HCT116 (cell line): ENCODE measurements at regions not wholly inside any gene's neighbourhood (a gene's known extent, or its start where the extent isn't known, plus 50 kb on each side); places are given as distances from the start of the nearest gene placed in this dataset.

Source experiments
- ATAC-seq: fragments of 200-7000 bp; cut with Tn5 transposase; 2 replicates; pipeline ENCODE4 v1.9.1; 2020; ENCODE audit warnings: mild to moderate bottlenecking, moderate library complexity
- BruUV-seq: library from RNA; stranded (reverse); fragments of 400-500 nt; replicated peaks from 2 replicates; lab custom pipeline; 2021; lab: Mats Ljungman, UMichigan
- CTCF ChIA-PET: fragments of 300-600 bp; sonication (Branson Sonifier 250); formaldehyde crosslinking; loops from one replicate; lab custom pipeline; 2021; ENCODE audit warnings: antibody characterized with exemption; lab: Charles Lee
- POLR2A ChIA-PET: fragments of 300-600, 350-600 bp; sonication (Branson Sonifier 250); formaldehyde crosslinking; loops from one replicate; lab custom pipeline; 2021; ENCODE audit warnings: antibody characterized with exemption; lab: Charles Lee
- RAD21 ChIA-PET, 2 experiments: fragments of 300-600 bp; sonication (Branson Sonifier 250); formaldehyde crosslinking; loops; one replicate each; lab custom pipeline; 2023; ENCODE audit warnings: low total read pairs in 2 of 2; ENCODE audit not compliant: uncharacterized antibody in 2 of 2, unreplicated experiment in 2 of 2, low non-redundant PET in 1 of 2; lab: Charles Lee
- DNase-seq: peaks from one replicate; pipeline ENCODE4 v3.0.0-alpha.2; 2010; ENCODE audit warnings: low read depth, low spot score
- H2AFZ ChIP-seq: fragments of 200-600 bp; shearing (Covaris generic), sonication (generic); 2 replicates; pipeline ENCODE4 v1.6.1; 2017; ENCODE audit warnings: low read depth, mixed run types, mixed read lengths, antibody characterized with exemption, low read length; ENCODE audit not compliant: poor library complexity, severe bottlenecking
- H3K27ac ChIP-seq: 2 replicates; pipeline ENCODE4 v1.5.1; 2012; ENCODE audit warnings: low read depth, low read length
- H3K27me3 ChIP-seq: fragments of 200-600 bp; sonication (generic); 2 replicates; pipeline ENCODE4 v1.6.1; 2016; ENCODE audit warnings: mixed run types, low read length, mixed read lengths; ENCODE audit not compliant: insufficient read depth
- H3K36me3 ChIP-seq, 2 experiments: fragments of 200-500 bp in 1 of 2; fragments of 200-600 bp in 1 of 2; sonication (Bioruptor generic) in 1 of 2; sonication (generic) in 1 of 2; 2 replicates each; pipeline versions ENCODE4 v1.5.1 to v1.6.1; 2014 to 2016; ENCODE audit warnings: low read length in 2 of 2, inconsistent platforms in 1 of 2, mixed read lengths in 1 of 2, mixed run types in 1 of 2; ENCODE audit not compliant: insufficient read depth in 2 of 2, control insufficient read depth in 1 of 2
- H3K4me1 ChIP-seq, 2 experiments: fragments of 200-600 bp in 1 of 2; sonication (generic) in 1 of 2; 2 replicates each; pipeline versions ENCODE4 v1.5.1 to v1.6.1; 2012 to 2017; ENCODE audit warnings: low read length in 2 of 2, inconsistent platforms in 1 of 2, mild to moderate bottlenecking in 1 of 2, mixed read lengths in 1 of 2, mixed run types in 1 of 2, moderate library complexity in 1 of 2; ENCODE audit not compliant: insufficient read depth in 2 of 2, control insufficient read depth in 1 of 2
- H3K4me2 ChIP-seq: fragments of 200-600 bp; sonication (generic); 2 replicates; pipeline ENCODE4 v1.6.1; 2017; ENCODE audit warnings: mixed run types, low read length, mixed read lengths
- H3K4me3 ChIP-seq, 2 experiments: fragments of 200-600 bp in 1 of 2; sonication (generic) in 1 of 2; replicated peaks in 1 of 2; 2 replicates each; pipeline ENCODE4 v1.5.1; 2011 to 2016; ENCODE audit warnings: low read length in 2 of 2, control low read depth in 1 of 2, low read depth in 1 of 2, mild to moderate bottlenecking in 1 of 2, mixed read lengths in 1 of 2, mixed run types in 1 of 2
- H3K79me2 ChIP-seq: fragments of 200-600 bp; sonication (generic); 2 replicates; pipeline ENCODE4 v1.6.1; 2017; ENCODE audit warnings: mild to moderate bottlenecking, mixed run types, low read length, moderate library complexity, mixed read lengths; ENCODE audit not compliant: insufficient read depth
- H3K9ac ChIP-seq: fragments of 200-600 bp; sonication (generic); 2 replicates; pipeline ENCODE4 v1.6.1; 2016; ENCODE audit warnings: low read length, mixed read lengths
- H3K9me2 ChIP-seq: fragments of 200-600 bp; sonication (generic), shearing (Covaris generic); 2 replicates; pipeline ENCODE4 v1.6.1; 2017; ENCODE audit warnings: mixed run types, mild to moderate bottlenecking, moderate library complexity; ENCODE audit not compliant: insufficient read depth
- H3K9me3 ChIP-seq, 2 experiments: fragments of 200-500 bp in 1 of 2; fragments of 200-600 bp in 1 of 2; sonication (Bioruptor generic) in 1 of 2; sonication (generic) in 1 of 2; 2 replicates each; pipeline ENCODE4 v1.6.1; 2014 to 2017; ENCODE audit warnings: low read length in 2 of 2, mixed read lengths in 2 of 2, inconsistent platforms in 1 of 2, low read depth in 1 of 2, mild to moderate bottlenecking in 1 of 2, mixed run types in 1 of 2, moderate library complexity in 1 of 2; ENCODE audit not compliant: control insufficient read depth in 1 of 2, insufficient read depth in 1 of 2
- H4K20me1 ChIP-seq: fragments of 200-600 bp; sonication (generic), shearing (Covaris generic); 2 replicates; pipeline ENCODE4 v1.6.1; 2017; ENCODE audit warnings: mixed run types, mild to moderate bottlenecking, moderate library complexity; ENCODE audit not compliant: insufficient read depth
- CBX3 ChIP-seq: IDR thresholded peaks from 2 replicates; pipeline ENCODE4 v1.6.1; 2012; ENCODE audit warnings: low read depth
- CEBPB ChIP-seq: IDR thresholded peaks from 2 replicates; pipeline ENCODE4 v1.6.1; 2012; ENCODE audit warnings: low read depth
- CTCF ChIP-seq, 3 experiments: fragments of 200-600 bp in 1 of 3; sonication (generic) in 1 of 3; IDR thresholded peaks in 2 of 3; conservative IDR thresholded peaks in 1 of 3; 2 replicates each; pipeline ENCODE4 v1.5.1; 2012 to 2017; ENCODE audit warnings: low read depth in 2 of 3, low read length in 2 of 3, antibody characterized with exemption in 1 of 3, borderline replicate concordance in 1 of 3, control low read depth in 1 of 3, mild to moderate bottlenecking in 1 of 3, mixed read lengths in 1 of 3, mixed run types in 1 of 3, moderate library complexity in 1 of 3; ENCODE audit not compliant: insufficient read depth in 1 of 3
- EGR1 ChIP-seq: IDR thresholded peaks from 2 replicates; pipeline ENCODE4 v1.6.1; 2012; ENCODE audit warnings: low read depth
- ELF1 ChIP-seq: IDR thresholded peaks from 2 replicates; pipeline ENCODE4 v1.6.1; 2012; ENCODE audit warnings: low read depth, borderline replicate concordance
- MAX ChIP-seq: IDR thresholded peaks from 2 replicates; pipeline ENCODE4 v1.6.1; 2012
- RAD21 ChIP-seq: IDR thresholded peaks from 2 replicates; pipeline ENCODE4 v1.6.1; 2012; ENCODE audit warnings: low read depth, mild to moderate bottlenecking
- SP1 ChIP-seq: IDR thresholded peaks from 2 replicates; pipeline ENCODE4 v1.6.1; 2012; ENCODE audit warnings: low read depth
- SRF ChIP-seq: IDR thresholded peaks from 2 replicates; pipeline ENCODE4 v1.6.1; 2012; ENCODE audit warnings: low read depth
- ZBTB33 ChIP-seq: IDR thresholded peaks from 2 replicates; pipeline ENCODE4 v1.6.1; 2011; ENCODE audit warnings: mild to moderate bottlenecking, low read length, moderate library complexity; ENCODE audit not compliant: insufficient replicate concordance; ENCODE audit errors: extremely low read depth
- ZFX ChIP-seq: fragments of 450-650 bp; IDR thresholded peaks from 2 replicates; pipeline ENCODE4 v1.6.1; 2017
- intact Hi-C: fragments of 100-400 bp; cut with micrococcal nuclease; formaldehyde crosslinking; loops from 2 replicates; pipeline ENCODE4 v1.10.0; 2022
- TF ChIP-seq, protein P1 (sequence below): IDR thresholded peaks from 2 replicates; pipeline ENCODE4 v1.6.1; 2012

- no peak for DNase-seq
- no peaks in the 10 kb centered on the region for H3K27me3 ChIP-seq
- ChIA-PET RAD21 (no interaction called here), POLR2A (no interaction called here), CTCF (no interaction called here)
- ATAC-seq, result no peak
- H3K79me2 ChIP-seq, result no peaks in the 10 kb centered on the region
- intact Hi-C loops, result no loop called here
- no peak overlapping the region for H3K4me2 ChIP-seq
- no peak overlapping the region for H3K4me3 ChIP-seq
- H3K4me1 ChIP-seq, result 0 out of 4 replicates have a peak, but pooled peaks cover 0 to 2% of the 10 kb centered on the region in 2 experiments
- no peak overlapping the region for H3K9ac ChIP-seq
- H3K36me3 ChIP-seq, result no peaks in the 10 kb centered on the region
- H2AFZ ChIP-seq, result no peak overlapping the region
- no peak for TF ChIP-seq MAX
- TF ChIP-seq ZBTB33, result no peak
- no peak for TF ChIP-seq ELF1
- no peak for TF ChIP-seq CBX3
- TF ChIP-seq SRF, result no peak
- no peak for TF ChIP-seq SP1
- no peak for TF ChIP-seq CTCF (IDR thresholded peaks at IDR 0.05 in 2 of 3, conservative IDR thresholded peaks at IDR 0.05 in 1 of 3; ENCODE audit: borderline replicate concordance in 1 of 3, insufficient read depth in 1 of 3, low read depth in 2 of 3, low read length in 2 of 3)
- no peak for TF ChIP-seq RAD21
- TF ChIP-seq EGR1, result no peak
- TF ChIP-seq CEBPB, result no peak
- TF ChIP-seq, protein P1, sequence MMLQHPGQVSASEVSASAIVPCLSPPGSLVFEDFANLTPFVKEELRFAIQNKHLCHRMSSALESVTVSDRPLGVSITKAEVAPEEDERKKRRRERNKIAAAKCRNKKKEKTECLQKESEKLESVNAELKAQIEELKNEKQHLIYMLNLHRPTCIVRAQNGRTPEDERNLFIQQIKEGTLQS, result no peak
- TF ChIP-seq ZFX, result no peak
- BruUV-seq, result no TSS peak
- H3K9me2 ChIP-seq, result no peaks in the 10 kb centered on the region
- no peak overlapping the region for H3K27ac ChIP-seq
- no peaks in the 10 kb centered on the region for H4K20me1 ChIP-seq
- no peaks in the 10 kb centered on the region for H3K9me3 ChIP-seq
These were observed 247.2 kb downstream of the BMP4 start for GRCh38 chr14:53709381-53709780.
